Gastrocnemius medialis (tissue), 4 donors: ENCODE measurements at regions not wholly inside any gene's neighbourhood (a gene's known extent, or its start where the extent isn't known, plus 50 kb on each side); places are given as distances from the start of the nearest gene placed in this dataset.

Experiments used
- ATAC-seq, 2 donors: fragments of 150-250 bp; one replicate each; pipeline ENCODE4 v1.9.1; 2016
- DNase-seq, 2 donors: peaks; one replicate each; pipeline ENCODE4 v3.0.0-alpha.2; 2019
- H3K27ac ChIP-seq, 4 donors: fragments of 200-600 bp; sonication (generic); 1 replicate in 1 of 4; 2 replicates in 3 of 4; pipeline ENCODE4 v1.5.1; 2016 to 2018; ENCODE audit warnings: mild to moderate bottlenecking in 2 of 4, moderate library complexity in 1 of 4
- H3K27me3 ChIP-seq, 3 donors: fragments of 200-600 bp; sonication (generic) in 2 of 3; 1 replicate in 1 of 3; 2 replicates in 2 of 3; pipeline versions ENCODE4 v1.5.1 to v1.6.0; 2016 to 2019; ENCODE audit warnings: mild to moderate bottlenecking in 1 of 3, moderate library complexity in 1 of 3
- H3K36me3 ChIP-seq, 2 donors: fragments of 200-600 bp; sonication (generic) in 1 of 2; one replicate each; pipeline ENCODE4 v1.5.1; 2017 to 2018
- H3K4me1 ChIP-seq, 2 donors: fragments of 200-600 bp; sonication (generic) in 1 of 2; one replicate each; pipeline ENCODE4 v1.5.1; 2016 to 2017; ENCODE audit warnings: mild to moderate bottlenecking in 2 of 2
- H3K4me3 ChIP-seq, 4 donors: fragments of 200-600 bp; sonication (generic) in 3 of 4; 1 replicate in 1 of 4; 2 replicates in 3 of 4; pipeline ENCODE4 v1.5.1; 2016 to 2019; ENCODE audit warnings: mild to moderate bottlenecking in 2 of 4
- H3K9me3 ChIP-seq, 3 donors: fragments of 200-600 bp; sonication (generic) in 2 of 3; 1 replicate in 1 of 3; 2 replicates in 2 of 3; pipeline ENCODE4 v1.5.1; 2016 to 2019
- CTCF ChIP-seq, 5 experiments: fragments of 450-650 bp in 3 of 5; fragments of 200-600 bp in 2 of 5; sonication (generic) in 2 of 5; IDR thresholded peaks in 4 of 5; conservative IDR thresholded peaks in 1 of 5; 1 replicate in 4 of 5; 2 replicates in 1 of 5; pipeline ENCODE4 v1.5.1; 2016 to 2019; ENCODE audit warnings: antibody characterized with exemption in 5 of 5, mild to moderate bottlenecking in 3 of 5, moderate library complexity in 3 of 5
- POLR2A ChIP-seq, 2 donors: fragments of 450-650 bp; IDR thresholded peaks; one replicate each; pipeline ENCODE4 v1.6.1; 2017; ENCODE audit warnings: antibody characterized with exemption in 2 of 2, mild to moderate bottlenecking in 2 of 2, moderate library complexity in 2 of 2
- in situ Hi-C, 4 donors: fragments of 200-750 bp; cut with MboI; loops; one replicate each; pipeline versions ENCODE4 v1.15.0 to v1.8.0; 2017; ENCODE audit warnings: low sequenced_read_pairs in 4 of 4
- intact Hi-C: fragments of 100-400 bp; cut with DNase I; formaldehyde crosslinking; loops from one replicate; pipeline ENCODE4 v1.15.1; 2023; ENCODE audit warnings: low total_unique reads

- intact Hi-C loops, result no loop called here
- no peaks in the 10 kb centered on the region for H3K36me3 ChIP-seq
- no peaks in the 10 kb centered on the region for H3K9me3 ChIP-seq
- H3K4me1 ChIP-seq, result no peaks in the 10 kb centered on the region
- no peak overlapping the region for H3K27ac ChIP-seq
- in situ Hi-C loops, result loop anchor here in 1 of 4 donors (25.0 kb wide), 2 partner anchors 109 to 234 kb away; no protein-coding TSS in a partner anchor
- H3K4me3 ChIP-seq, result no peak overlapping the region
- DNase-seq (no peak), ATAC-seq (no peak)
- TF ChIP-seq CTCF (IDR thresholded peaks at IDR 0.05 in 4 of 5, conservative IDR thresholded peaks at IDR 0.05 in 1 of 5) (no peak), POLR2A (IDR thresholded peaks at IDR 0.05) (no peak)
- H3K27me3 ChIP-seq, result no peaks in the 10 kb centered on the region
Observed at GRCh38 chr20:24303393-24304170, 165.8 kb upstream of the SYNDIG1 start.

- no peaks in the 10 kb centered on the region for H3K4me1 ChIP-seq
- no peaks in the 10 kb centered on the region for H3K36me3 ChIP-seq
- no peaks in the 10 kb centered on the region for H3K9me3 ChIP-seq
- in situ Hi-C loops (no loop called here), intact Hi-C loops (no loop called here)
- no peak overlapping the region for H3K4me3 ChIP-seq
- no peak overlapping the region for H3K27ac ChIP-seq
- no peak for DNase-seq
- ATAC-seq, result no peak
- H3K27me3 ChIP-seq, result no peaks in the 10 kb centered on the region
- TF ChIP-seq CTCF (IDR thresholded peaks at IDR 0.05 in 4 of 5, conservative IDR thresholded peaks at IDR 0.05 in 1 of 5), result no peak
- TF ChIP-seq POLR2A (IDR thresholded peaks at IDR 0.05), result no peak
Observed at GRCh38 chr20:24297993-24298392, 171.4 kb upstream of the SYNDIG1 start.

GRCh38 chr20:24296477-24297261 lies 172.8 kb upstream of the SYNDIG1 start:
- intact Hi-C loops, result no loop called here
- no peaks in the 10 kb centered on the region for H3K27me3 ChIP-seq
- no peak for DNase-seq
- H3K4me1 ChIP-seq, result no peaks in the 10 kb centered on the region
- no peak overlapping the region for H3K27ac ChIP-seq
- ATAC-seq, result no peak
- no peaks in the 10 kb centered on the region for H3K9me3 ChIP-seq
- H3K36me3 ChIP-seq, result no peaks in the 10 kb centered on the region
- in situ Hi-C loops, result no loop called here
- TF ChIP-seq CTCF (IDR thresholded peaks at IDR 0.05 in 4 of 5, conservative IDR thresholded peaks at IDR 0.05 in 1 of 5) (no peak), POLR2A (IDR thresholded peaks at IDR 0.05) (no peak)
- no peak overlapping the region for H3K4me3 ChIP-seq

GRCh38 chr20:24291014-24291413 lies 178.4 kb upstream of the SYNDIG1 start:
- H3K27ac ChIP-seq, result no peak overlapping the region
- TF ChIP-seq POLR2A (IDR thresholded peaks at IDR 0.05) (no peak), CTCF (IDR thresholded peaks at IDR 0.05 in 4 of 5, conservative IDR thresholded peaks at IDR 0.05 in 1 of 5) (no peak)
- no peaks in the 10 kb centered on the region for H3K36me3 ChIP-seq
- H3K27me3 ChIP-seq, result no peaks in the 10 kb centered on the region
- DNase-seq (no peak), ATAC-seq (no peak)
- intact Hi-C loops (no loop called here), in situ Hi-C loops (no loop called here)
- no peak overlapping the region for H3K4me3 ChIP-seq
- H3K4me1 ChIP-seq, result no peaks in the 10 kb centered on the region
- no peaks in the 10 kb centered on the region for H3K9me3 ChIP-seq
